Ascending aorta (tissue), 2 donors: ENCODE measurements at regions not wholly inside any gene's neighbourhood (a gene's known extent, or its start where the extent isn't known, plus 50 kb on each side); places are given as distances from the start of the nearest gene placed in this dataset.

Experiments used
- DNase-seq, 2 donors: peaks; one replicate each; pipeline ENCODE4 v3.0.0-alpha.2; 2019; ENCODE audit warnings: low spot score in 2 of 2
- H3K27ac ChIP-seq, 2 donors: fragments of 200-600 bp; sonication (generic); one replicate each; pipeline ENCODE4 v1.5.1; 2016 to 2017; ENCODE audit warnings: mild to moderate bottlenecking in 1 of 2
- H3K27me3 ChIP-seq: fragments of 200-600 bp; sonication (generic); one replicate; pipeline ENCODE4 v1.5.1; 2017
- H3K36me3 ChIP-seq, 2 donors: fragments of 200-600 bp; sonication (generic); one replicate each; pipeline ENCODE4 v1.5.1; 2016
- H3K4me1 ChIP-seq, 2 donors: fragments of 200-600 bp; sonication (generic); one replicate each; pipeline ENCODE4 v1.5.1; 2016 to 2017; ENCODE audit warnings: mild to moderate bottlenecking in 1 of 2
- H3K4me3 ChIP-seq, 2 donors: fragments of 200-600 bp; sonication (generic); one replicate each; pipeline ENCODE4 v1.5.1; 2016 to 2017; ENCODE audit warnings: mild to moderate bottlenecking in 1 of 2
- H3K9me3 ChIP-seq, 2 donors: fragments of 200-600 bp; sonication (generic); one replicate each; pipeline ENCODE4 v1.5.1; 2016
- CTCF ChIP-seq, 3 experiments: fragments of 200-600 bp in 2 of 3; fragments of 450-650 bp in 1 of 3; sonication (generic) in 2 of 3; IDR thresholded peaks; one replicate each; pipeline ENCODE4 v1.5.1; 2016 to 2019; ENCODE audit warnings: antibody characterized with exemption in 3 of 3, mild to moderate bottlenecking in 1 of 3, moderate library complexity in 1 of 3
- intact Hi-C: fragments of 100-400 bp; cut with DNase I; formaldehyde crosslinking; loops from one replicate; pipeline ENCODE4 v1.15.1; 2023

GRCh38 chr18:78128004-78128403 lies 851.6 kb upstream of the SALL3 start:
- DNase-seq: peak in 1 of 2 donors; percentile 16
- Histone ChIP-seq H3K27me3 (no peaks in the 10 kb centered on the region), H3K27ac (no peak overlapping the region), H3K4me3 (no peak overlapping the region), H3K36me3 (no peaks in the 10 kb centered on the region), H3K4me1 (no peaks in the 10 kb centered on the region), H3K9me3 (no peaks in the 10 kb centered on the region)
- intact Hi-C loops: no loop called here
- TF ChIP-seq CTCF (IDR thresholded peaks at IDR 0.05): no peak

- peak in 1 of 2 donors; percentile 5 for DNase-seq
Measured at GRCh38 chr18:78129260-78129659, 850.4 kb upstream of the SALL3 start.

GRCh38 chr18:78130232-78131195 lies 849.1 kb upstream of the SALL3 start:
- H3K27ac ChIP-seq: no peak overlapping the region
- no peaks in the 10 kb centered on the region for H3K36me3 ChIP-seq
- no peaks in the 10 kb centered on the region for H3K27me3 ChIP-seq
- intact Hi-C loops: no loop called here
- no peak overlapping the region for H3K4me3 ChIP-seq
- DNase-seq: peak in 1 of 2 donors; percentile 28
- H3K9me3 ChIP-seq: no peaks in the 10 kb centered on the region
- TF ChIP-seq CTCF (IDR thresholded peaks at IDR 0.05): no peak
- H3K4me1 ChIP-seq: no peaks in the 10 kb centered on the region

More at GRCh38 chr18:78129260-78129659, 850.4 kb upstream of the SALL3 start:
- no peaks in the 10 kb centered on the region for H3K4me1 ChIP-seq
- H3K27ac ChIP-seq: no peak overlapping the region
- intact Hi-C loops: no loop called here
- no peaks in the 10 kb centered on the region for H3K9me3 ChIP-seq
- H3K36me3 ChIP-seq: no peaks in the 10 kb centered on the region
- no peak overlapping the region for H3K4me3 ChIP-seq
- H3K27me3 ChIP-seq: no peaks in the 10 kb centered on the region
- no peak for TF ChIP-seq CTCF (IDR thresholded peaks at IDR 0.05)

- H3K9me3 ChIP-seq: no peaks in the 10 kb centered on the region
- H3K27me3 ChIP-seq: no peaks in the 10 kb centered on the region
- intact Hi-C loops: no loop called here
- TF ChIP-seq CTCF (IDR thresholded peaks at IDR 0.05): no peak
- no peak overlapping the region for H3K4me3 ChIP-seq
- DNase-seq: peak in 1 of 2 donors; percentile 5
- no peaks in the 10 kb centered on the region for H3K4me1 ChIP-seq
- no peaks in the 10 kb centered on the region for H3K36me3 ChIP-seq
- no peak overlapping the region for H3K27ac ChIP-seq
Measured at GRCh38 chr18:78133729-78134128, 845.9 kb upstream of the SALL3 start.

GRCh38 chr18:78136986-78137385 lies 842.6 kb upstream of the SALL3 start:
- H3K36me3 ChIP-seq: no peaks in the 10 kb centered on the region
- H3K4me3 ChIP-seq: no peak overlapping the region
- DNase-seq: no peak
- H3K27me3 ChIP-seq: no peaks in the 10 kb centered on the region
- intact Hi-C loops: no loop called here
- no peak overlapping the region for H3K27ac ChIP-seq
- no peaks in the 10 kb centered on the region for H3K9me3 ChIP-seq
- TF ChIP-seq CTCF (IDR thresholded peaks at IDR 0.05): no peak
- no peaks in the 10 kb centered on the region for H3K4me1 ChIP-seq
